ENCODE measurements at regions not wholly inside any gene's neighbourhood (a gene's known extent, or its start where the extent isn't known, plus 50 kb on each side); places are given as distances from the start of the nearest gene placed in this dataset.

- Histone ChIP-seq H3K9me3 (ENCODE audit: insufficient read depth, low read length, severe bottlenecking) (no peaks in the 10 kb centered on the region), H3K4me2 (ENCODE audit: insufficient read depth, low read length) (no peak overlapping the region), H3K79me2 (ENCODE audit: insufficient read depth, low read length) (no peaks in the 10 kb centered on the region), H3K9ac (ENCODE audit: low read depth, low read length) (no peak overlapping the region), H3K27ac (ENCODE audit: low read length) (no peak overlapping the region), H4K20me1 (ENCODE audit: insufficient read depth, low read length) (no peaks in the 10 kb centered on the region), H3K4me1 (ENCODE audit: insufficient read depth, low read length) (no peaks in the 10 kb centered on the region), H3K36me3 (ENCODE audit: insufficient read depth, low read length) (no peaks in the 10 kb centered on the region), H2AFZ (ENCODE audit: low read depth, low read length) (no peak overlapping the region), H3K4me3 (ENCODE audit: low read depth in 1 of 2, low read length in 2 of 2) (no peak overlapping the region), H3K27me3 (ENCODE audit: insufficient read depth, low read length, poor library complexity) (no peaks in the 10 kb centered on the region)
- ATAC-seq (ENCODE audit: insufficient read depth, low read depth) (no peak), DNase-seq (no peak)
- TF ChIP-seq CTCF (IDR thresholded peaks at IDR 0.05; ENCODE audit: borderline replicate concordance, extremely low read depth, low read length, poor library complexity, severe bottlenecking) = no peak
- TF ChIP-seq EZH2 (IDR thresholded peaks at IDR 0.05; ENCODE audit: borderline replicate concordance, low read depth, low read length, severe bottlenecking) = no peak
Observed at GRCh38 chr5:161235569-161235968, 311.0 kb downstream of the GABRB2 start.

- Histone ChIP-seq H3K27ac (ENCODE audit: low read length) (no peak overlapping the region), H3K4me1 (ENCODE audit: insufficient read depth, low read length) (no peaks in the 10 kb centered on the region), H3K27me3 (ENCODE audit: insufficient read depth, low read length, poor library complexity) (no peaks in the 10 kb centered on the region), H3K4me3 (ENCODE audit: low read depth in 1 of 2, low read length in 2 of 2) (no peak overlapping the region), H4K20me1 (ENCODE audit: insufficient read depth, low read length) (no peaks in the 10 kb centered on the region), H3K4me2 (ENCODE audit: insufficient read depth, low read length) (no peak overlapping the region), H2AFZ (ENCODE audit: low read depth, low read length) (no peak overlapping the region), H3K36me3 (ENCODE audit: insufficient read depth, low read length) (no peaks in the 10 kb centered on the region), H3K9me3 (ENCODE audit: insufficient read depth, low read length, severe bottlenecking) (no peaks in the 10 kb centered on the region), H3K9ac (ENCODE audit: low read depth, low read length) (no peak overlapping the region), H3K79me2 (ENCODE audit: insufficient read depth, low read length) (no peaks in the 10 kb centered on the region)
- DNase-seq = no peak
- TF ChIP-seq CTCF (IDR thresholded peaks at IDR 0.05; ENCODE audit: borderline replicate concordance, extremely low read depth, low read length, poor library complexity, severe bottlenecking) (no peak), EZH2 (IDR thresholded peaks at IDR 0.05; ENCODE audit: borderline replicate concordance, low read depth, low read length, severe bottlenecking) (no peak)
- no peak for ATAC-seq (ENCODE audit: insufficient read depth, low read depth)
Observed at GRCh38 chr5:161233553-161233952, 313.0 kb downstream of the GABRB2 start.

- Histone ChIP-seq H3K4me3 (ENCODE audit: low read depth in 1 of 2, low read length in 2 of 2) (no peak overlapping the region), H3K27me3 (ENCODE audit: insufficient read depth, low read length, poor library complexity) (no peaks in the 10 kb centered on the region), H3K36me3 (ENCODE audit: insufficient read depth, low read length) (no peaks in the 10 kb centered on the region), H3K79me2 (ENCODE audit: insufficient read depth, low read length) (no peaks in the 10 kb centered on the region), H3K9me3 (ENCODE audit: insufficient read depth, low read length, severe bottlenecking) (no peaks in the 10 kb centered on the region), H3K9ac (ENCODE audit: low read depth, low read length) (no peak overlapping the region), H3K27ac (ENCODE audit: low read length) (no peak overlapping the region), H4K20me1 (ENCODE audit: insufficient read depth, low read length) (no peaks in the 10 kb centered on the region), H2AFZ (ENCODE audit: low read depth, low read length) (no peak overlapping the region), H3K4me1 (ENCODE audit: insufficient read depth, low read length) (no peaks in the 10 kb centered on the region), H3K4me2 (ENCODE audit: insufficient read depth, low read length) (no peak overlapping the region)
- no peak for ATAC-seq (ENCODE audit: insufficient read depth, low read depth)
- DNase-seq = peak; percentile 5
- TF ChIP-seq CTCF (IDR thresholded peaks at IDR 0.05; ENCODE audit: borderline replicate concordance, extremely low read depth, low read length, poor library complexity, severe bottlenecking) (no peak), EZH2 (IDR thresholded peaks at IDR 0.05; ENCODE audit: borderline replicate concordance, low read depth, low read length, severe bottlenecking) (no peak)
Observed at GRCh38 chr5:161230221-161230620, 316.3 kb downstream of the GABRB2 start.

- no peaks in the 10 kb centered on the region for H3K27me3 ChIP-seq (ENCODE audit: insufficient read depth, low read length, poor library complexity)
Observed at GRCh38 chr5:161219816-161220215, 326.7 kb downstream of the GABRB2 start.

More at GRCh38 chr5:161219816-161220215, 326.7 kb downstream of the GABRB2 start:
- Histone ChIP-seq H3K4me3 (ENCODE audit: low read depth in 1 of 2, low read length in 2 of 2) (no peak overlapping the region), H3K4me2 (ENCODE audit: insufficient read depth, low read length) (no peak overlapping the region), H3K36me3 (ENCODE audit: insufficient read depth, low read length) (no peaks in the 10 kb centered on the region), H3K4me1 (ENCODE audit: insufficient read depth, low read length) (no peaks in the 10 kb centered on the region), H3K79me2 (ENCODE audit: insufficient read depth, low read length) (no peaks in the 10 kb centered on the region), H3K27ac (ENCODE audit: low read length) (no peak overlapping the region), H2AFZ (ENCODE audit: low read depth, low read length) (no peak overlapping the region), H3K9me3 (ENCODE audit: insufficient read depth, low read length, severe bottlenecking) (no peaks in the 10 kb centered on the region), H4K20me1 (ENCODE audit: insufficient read depth, low read length) (no peaks in the 10 kb centered on the region), H3K9ac (ENCODE audit: low read depth, low read length) (no peak overlapping the region)
- DNase-seq = no peak
- TF ChIP-seq EZH2 (IDR thresholded peaks at IDR 0.05; ENCODE audit: borderline replicate concordance, low read depth, low read length, severe bottlenecking) (no peak), CTCF (IDR thresholded peaks at IDR 0.05; ENCODE audit: borderline replicate concordance, extremely low read depth, low read length, poor library complexity, severe bottlenecking) (no peak)
- ATAC-seq (ENCODE audit: insufficient read depth, low read depth) = no peak

All from DND-41 (cell line).